ENCODE measurements at regions not wholly inside any gene's neighbourhood (a gene's known extent, or its start where the extent isn't known, plus 50 kb on each side); places are given as distances from the start of the nearest gene placed in this dataset.

GRCh38 chr2:129585760-129586159 lies 393.7 kb upstream of the RAB6C start:
- TF ChIP-seq CTCF (conservative IDR thresholded peaks at IDR 0.05 in 1 of 2, IDR thresholded peaks at IDR 0.05 in 1 of 2; ENCODE audit: low read depth in 1 of 2, low read length in 2 of 2) (no peak), EZH2 (IDR thresholded peaks at IDR 0.05; ENCODE audit: low read length, missing control alignments) (no peak)
